ENCODE measurements at regions not wholly inside any gene's neighbourhood (a gene's known extent, or its start where the extent isn't known, plus 50 kb on each side); places are given as distances from the start of the nearest gene placed in this dataset.

GRCh38 chr7:156031679-156032478 is 219.6 kb upstream of the SHH start:
- FAIRE-seq (no peak), DNase-seq (ENCODE audit: insufficient read length, low spot score) (no peak)
- no peak for TF ChIP-seq CTCF (IDR thresholded peaks at IDR 0.05; ENCODE audit: insufficient read depth, missing control alignments)

- DNase-seq (ENCODE audit: insufficient read length, low spot score) (no peak), FAIRE-seq (no peak)
- no peak for TF ChIP-seq CTCF (IDR thresholded peaks at IDR 0.05; ENCODE audit: insufficient read depth, missing control alignments)
Observed at GRCh38 chr7:156029460-156030007, 217.3 kb upstream of the SHH start.

DNA sequence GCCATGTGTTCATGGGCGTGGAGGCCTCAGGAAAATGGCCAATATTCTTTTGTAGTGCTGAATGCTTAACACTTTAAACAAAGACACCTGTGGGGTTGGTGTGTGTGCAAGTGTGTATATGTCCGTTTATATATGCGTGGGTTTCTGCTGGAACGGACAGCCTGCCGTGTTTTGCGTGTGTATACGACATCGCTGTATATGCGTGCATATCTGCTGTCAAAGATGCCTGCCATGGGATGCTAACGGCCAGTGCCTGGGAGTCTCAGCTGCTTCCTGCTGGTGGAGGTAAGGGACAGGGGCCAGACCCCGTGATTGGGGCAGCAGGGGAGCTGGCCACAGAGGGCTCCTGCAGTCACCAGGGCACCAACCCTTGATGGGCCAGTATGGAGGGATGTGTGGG is 216.3 kb upstream of the SHH start:
- FAIRE-seq (no peak), DNase-seq (ENCODE audit: insufficient read length, low spot score) (no peak)
- TF ChIP-seq CTCF (IDR thresholded peaks at IDR 0.05; ENCODE audit: insufficient read depth, missing control alignments) = no peak

DNA sequence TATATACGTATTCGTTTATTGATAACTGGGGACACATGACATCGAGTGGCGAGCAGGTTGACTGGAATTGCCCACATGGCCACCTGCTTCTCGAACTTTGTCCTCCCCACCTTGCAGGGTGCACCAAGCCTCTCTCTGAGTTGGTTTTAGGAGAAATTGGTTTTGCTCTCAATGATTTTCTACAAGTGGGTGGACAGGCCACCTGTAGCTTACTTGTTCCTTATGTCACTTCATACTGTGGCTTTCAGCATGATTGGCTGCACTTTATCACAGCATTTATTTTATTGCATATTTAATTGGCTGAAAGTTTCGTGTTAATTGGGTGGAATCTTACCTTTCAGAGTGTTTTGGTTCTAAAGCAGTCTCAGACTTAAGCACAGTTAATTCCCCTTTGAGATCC is 215.6 kb upstream of the SHH start:
- FAIRE-seq (no peak), DNase-seq (ENCODE audit: insufficient read length, low spot score) (no peak)
- TF ChIP-seq CTCF (IDR thresholded peaks at IDR 0.05; ENCODE audit: insufficient read depth, missing control alignments) = no peak

DNA sequence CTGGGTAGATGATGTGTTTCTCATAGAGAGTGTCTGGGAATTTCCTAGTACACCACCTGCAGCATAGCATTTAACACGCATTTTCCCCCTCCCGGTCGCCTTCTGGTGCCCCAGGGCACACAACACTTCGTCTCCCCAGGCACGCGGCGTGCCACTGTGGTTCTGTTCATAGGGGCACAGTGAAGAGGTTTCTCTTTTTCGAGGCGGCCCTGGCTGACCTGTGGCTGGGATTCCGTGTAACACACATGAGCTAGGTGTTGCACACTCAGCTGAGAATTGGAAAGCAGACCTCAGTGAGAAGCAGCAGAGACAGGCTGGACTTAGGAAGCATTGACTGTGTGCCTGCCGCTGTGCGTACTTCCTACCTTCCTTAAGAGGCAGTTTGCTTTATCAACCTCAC is 214.3 kb upstream of the SHH start:
- no peak for TF ChIP-seq CTCF (IDR thresholded peaks at IDR 0.05; ENCODE audit: insufficient read depth, missing control alignments)

DNA sequence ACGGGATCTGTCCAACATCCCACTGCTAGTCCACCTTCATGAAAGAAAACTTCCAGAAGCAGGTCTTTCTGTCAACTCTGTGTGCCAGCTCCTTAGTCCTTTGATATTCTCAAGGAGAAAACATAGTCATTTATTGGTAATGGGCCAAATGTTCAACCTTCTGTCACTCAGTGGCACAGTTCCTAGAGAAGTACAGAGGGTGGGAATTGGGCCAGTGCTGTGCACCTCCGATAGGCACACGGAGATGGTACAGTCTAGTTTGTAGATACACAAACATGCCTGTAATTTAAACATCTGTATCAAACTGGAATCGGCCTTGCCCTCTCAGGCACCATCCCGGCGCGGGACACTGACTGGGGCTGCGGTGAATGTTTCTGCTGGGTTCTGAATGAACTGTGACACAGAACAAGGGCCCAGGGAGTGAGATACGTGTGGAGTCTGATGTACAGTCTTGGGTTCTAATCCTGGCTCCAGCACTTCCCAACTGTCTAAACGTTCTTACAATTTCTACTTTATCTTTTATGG is 213.9 kb upstream of the SHH start:
- FAIRE-seq = no peak
- no peak for TF ChIP-seq CTCF (IDR thresholded peaks at IDR 0.05; ENCODE audit: insufficient read depth, missing control alignments)

More for the DNA sequence above, 214.3 kb upstream of the SHH start:
- no peak for DNase-seq (ENCODE audit: insufficient read length, low spot score)
- FAIRE-seq = no peak

DNA sequence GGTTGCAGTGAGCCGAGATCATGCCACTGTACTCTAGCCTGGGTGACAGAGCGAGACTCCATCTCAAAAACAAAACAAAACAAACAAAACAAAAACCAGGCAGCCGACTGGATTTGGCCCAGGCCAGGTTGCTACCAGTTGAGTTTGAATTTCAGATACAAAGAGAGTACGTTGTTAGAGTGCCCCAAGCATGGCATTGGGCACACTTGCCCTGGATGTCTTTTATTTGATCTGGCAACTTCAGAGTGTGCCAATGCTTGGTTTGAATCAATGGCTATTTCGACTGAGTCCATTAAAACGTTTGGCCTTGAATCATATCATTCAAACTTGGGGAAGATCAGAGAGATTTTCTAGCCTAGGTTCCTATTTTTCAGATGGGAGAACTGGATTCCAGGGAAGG is 213.4 kb upstream of the SHH start:
- TF ChIP-seq CTCF (IDR thresholded peaks at IDR 0.05; ENCODE audit: insufficient read depth, missing control alignments) = no peak
- FAIRE-seq (no peak), DNase-seq (ENCODE audit: insufficient read length, low spot score) (no peak)

More for the DNA sequence above, 213.9 kb upstream of the SHH start:
- no peak for DNase-seq (ENCODE audit: insufficient read length, low spot score)

Data from D721Med (cell line).